NCI-H2227 treated with DMSO at 0.1 percent for 48 hours (cell line): ENCODE measurements at regions not wholly inside any gene's neighbourhood (a gene's known extent, or its start where the extent isn't known, plus 50 kb on each side); places are given as distances from the start of the nearest gene placed in this dataset.

Source experiments
- DNase-seq: peaks from one replicate; lab custom pipeline; 2025; lab: John Stamatoyannopoulos, UW

- DNase-seq: no peak
Observed at GRCh38 chr18:47601581-47602272, 328.7 kb downstream of the SMAD2 start.

DNA sequence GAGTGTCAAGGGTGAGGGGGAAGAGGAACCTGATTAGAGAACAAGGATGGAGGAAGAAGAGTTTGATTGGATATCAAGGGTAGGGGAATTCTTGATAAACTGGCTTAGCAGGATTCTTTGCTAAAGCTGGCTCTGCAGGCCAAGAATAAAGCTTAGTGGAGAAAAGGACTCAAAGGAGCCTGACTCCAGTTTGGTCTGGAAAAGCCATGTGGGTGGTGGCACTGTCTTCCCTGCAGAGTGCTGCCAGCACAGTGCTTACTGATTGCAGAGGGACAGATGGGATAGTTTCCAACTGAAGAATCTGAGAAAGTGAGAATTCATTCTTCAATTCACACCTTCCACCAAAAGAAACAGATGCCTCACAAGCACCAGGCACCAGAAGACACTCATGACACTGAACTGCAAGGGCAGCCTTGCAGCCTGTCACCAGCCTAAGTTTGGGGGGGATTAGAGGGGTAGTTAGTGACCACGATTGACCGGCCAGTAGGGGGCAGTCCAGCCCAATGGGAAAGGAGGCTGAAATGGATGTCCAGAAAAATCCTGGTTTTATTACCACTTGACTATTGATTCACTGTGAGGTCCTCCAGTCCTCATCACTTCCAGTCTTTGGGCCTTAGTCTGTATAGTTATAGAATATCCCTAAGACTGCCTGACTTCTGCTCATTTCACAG is 334.5 kb downstream of the SMAD2 start:
- no peak for DNase-seq

GRCh38 chr18:47594621-47595086 is 335.8 kb downstream of the SMAD2 start:
- peak; percentile 75 for DNase-seq

DNA sequence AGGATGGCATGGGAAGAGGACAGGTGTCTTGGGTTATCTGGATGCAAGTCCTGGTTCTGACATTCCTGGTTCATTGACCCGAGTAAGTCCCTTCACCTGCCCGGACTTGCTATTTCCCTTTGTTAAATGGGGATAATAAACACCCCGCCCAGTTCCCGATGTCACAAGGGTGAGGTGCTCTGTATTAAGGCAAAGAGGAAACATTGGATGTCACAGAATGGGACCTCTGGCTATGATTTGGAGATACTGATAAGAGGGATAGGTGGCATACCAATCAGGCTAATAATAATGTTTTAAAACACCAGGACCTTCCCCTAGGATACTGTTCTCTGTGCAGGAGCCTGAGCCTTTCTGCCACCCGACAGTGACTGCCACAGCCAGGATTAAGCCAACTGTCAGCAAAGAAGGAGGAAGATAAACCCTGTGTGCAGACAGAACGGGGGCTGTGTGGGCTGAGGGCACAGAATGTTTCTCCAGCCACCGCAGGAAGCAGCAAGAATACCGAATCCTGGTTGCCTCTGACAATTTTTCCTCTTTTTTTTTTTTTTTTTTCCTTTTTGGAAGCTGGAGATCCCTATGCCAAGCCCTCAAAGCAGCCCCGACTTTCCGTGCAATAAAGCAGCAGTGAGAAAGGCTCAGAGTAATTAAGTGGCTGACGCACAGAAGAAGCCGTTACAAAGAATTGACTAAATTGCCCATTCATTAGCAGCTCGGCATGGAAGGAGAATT is 336.6 kb downstream of the SMAD2 start:
- DNase-seq: peak; percentile 72

DNA sequence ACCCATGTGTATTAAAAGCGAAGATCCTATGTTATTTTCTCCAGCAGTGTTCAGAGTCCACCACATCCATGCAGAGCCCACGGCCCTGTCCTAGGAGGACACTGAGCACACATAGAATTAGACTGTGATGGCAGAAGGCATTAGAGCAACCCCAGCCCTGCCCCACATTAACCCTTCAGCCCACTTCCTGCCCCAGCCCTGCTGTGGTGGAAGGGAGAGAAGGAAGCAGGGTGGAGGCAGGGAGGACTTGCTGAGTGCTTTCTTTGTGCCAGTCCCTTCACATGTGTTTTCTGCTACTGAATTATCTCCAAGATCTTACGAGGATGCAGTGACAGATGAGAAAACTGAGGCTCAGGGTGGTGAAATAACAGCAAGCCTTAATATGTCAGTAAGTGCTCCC is 339.0 kb downstream of the SMAD2 start:
- no peak for DNase-seq

DNA sequence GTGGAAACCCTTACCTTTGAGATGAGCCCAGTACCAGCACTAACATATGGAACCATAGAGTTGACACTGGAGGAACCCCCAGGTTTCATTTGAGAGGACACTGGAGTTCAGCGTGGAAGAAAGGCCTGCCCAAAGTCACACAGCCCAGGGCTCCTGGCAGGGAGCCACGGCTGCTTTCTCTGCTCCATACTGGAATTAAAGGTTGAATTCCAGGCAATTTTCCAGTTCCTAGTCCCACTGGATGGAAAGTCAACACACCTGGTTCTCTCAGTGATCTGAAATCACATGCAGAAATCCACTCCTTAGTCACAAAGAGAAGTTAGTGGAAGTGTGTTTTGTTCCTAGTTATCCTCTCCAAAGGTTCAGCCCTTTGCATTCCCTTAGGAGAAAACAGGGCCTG is 336.1 kb upstream of the SKOR2 start:
- no peak for DNase-seq

- DNase-seq: no peak
Observed at GRCh38 chr18:47586418-47587070, 335.1 kb upstream of the SKOR2 start.

DNA sequence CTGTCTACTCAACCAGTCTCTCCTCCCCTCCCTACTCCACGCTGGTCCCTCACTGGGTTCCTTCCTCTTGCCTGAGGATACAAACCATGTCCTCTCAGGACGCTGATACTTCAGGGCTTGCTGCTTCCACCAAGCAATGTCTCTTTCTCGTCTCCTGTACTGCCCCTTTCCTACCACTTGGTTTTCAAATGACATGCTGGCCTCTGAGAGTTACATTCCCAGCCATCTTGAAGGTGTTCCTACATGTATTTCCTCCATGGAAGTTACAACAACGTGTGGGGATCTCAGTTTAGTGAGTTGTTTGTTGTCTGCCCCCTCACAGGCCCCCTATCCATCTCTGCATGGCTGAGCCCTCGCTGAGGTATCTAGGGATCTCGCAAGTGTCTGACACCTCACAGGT is 334.5 kb upstream of the SKOR2 start:
- DNase-seq: no peak

DNA sequence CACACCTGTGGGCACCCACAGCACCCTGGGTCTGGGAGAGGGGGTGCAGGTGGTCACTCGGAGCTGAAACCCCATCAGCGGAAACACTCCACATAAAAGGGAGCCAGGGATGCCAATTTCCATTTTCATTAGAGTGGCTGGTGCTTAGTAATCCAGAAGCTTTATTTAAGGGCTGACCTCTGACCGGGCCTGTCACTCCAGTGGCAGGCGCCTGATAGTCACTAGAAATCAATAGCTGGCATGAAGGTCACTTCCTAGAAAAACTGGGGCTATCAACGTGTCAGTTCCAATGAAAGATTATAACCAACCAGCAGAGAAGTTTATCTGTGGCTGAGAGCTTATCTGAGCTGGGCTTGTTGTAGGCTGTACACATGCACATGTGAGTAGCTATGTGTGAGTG is 333.7 kb upstream of the SKOR2 start:
- no peak for DNase-seq

GRCh38 chr18:47582093-47582492 is 330.6 kb upstream of the SKOR2 start:
- DNase-seq: no peak

DNA sequence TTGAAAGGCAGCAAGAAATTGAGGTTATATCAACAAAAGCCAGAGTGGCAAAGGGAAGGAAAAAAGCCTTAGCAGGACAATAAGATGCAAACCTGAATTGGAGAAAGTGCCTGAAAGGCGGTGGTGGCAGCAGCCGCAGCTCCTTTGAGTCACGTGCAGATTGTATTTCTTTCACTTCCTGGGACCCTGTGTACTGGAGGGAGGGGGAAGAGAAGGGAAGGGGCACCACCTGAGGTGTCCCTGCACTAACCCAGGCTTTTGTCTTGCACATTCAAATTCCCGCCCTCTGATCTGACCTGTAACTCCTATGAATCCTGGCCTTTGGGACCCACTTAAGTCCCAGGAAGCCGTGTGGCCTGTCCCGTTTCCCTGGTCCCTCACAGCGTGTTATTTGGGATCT is 326.1 kb upstream of the SKOR2 start:
- DNase-seq: no peak

DNA sequence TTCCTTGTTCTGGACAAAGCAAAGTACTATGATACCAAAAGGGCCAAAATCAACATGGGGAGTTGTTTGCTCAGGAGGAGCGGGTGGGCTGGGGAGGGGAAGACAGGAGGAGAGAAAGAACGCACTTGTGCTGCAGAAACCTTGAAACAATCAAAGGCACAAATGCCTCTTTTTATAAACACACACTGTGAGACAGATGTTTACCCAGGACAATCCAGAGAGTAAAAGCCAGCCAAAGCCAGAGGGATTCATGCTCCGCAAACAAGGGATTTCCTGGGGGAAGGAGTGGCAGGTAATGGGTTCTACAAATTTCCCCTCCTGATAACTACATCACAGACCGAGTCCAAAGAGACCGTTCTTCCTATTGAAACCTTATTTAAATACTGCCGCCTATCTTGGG is 323.5 kb upstream of the SKOR2 start:
- no peak for DNase-seq

DNA sequence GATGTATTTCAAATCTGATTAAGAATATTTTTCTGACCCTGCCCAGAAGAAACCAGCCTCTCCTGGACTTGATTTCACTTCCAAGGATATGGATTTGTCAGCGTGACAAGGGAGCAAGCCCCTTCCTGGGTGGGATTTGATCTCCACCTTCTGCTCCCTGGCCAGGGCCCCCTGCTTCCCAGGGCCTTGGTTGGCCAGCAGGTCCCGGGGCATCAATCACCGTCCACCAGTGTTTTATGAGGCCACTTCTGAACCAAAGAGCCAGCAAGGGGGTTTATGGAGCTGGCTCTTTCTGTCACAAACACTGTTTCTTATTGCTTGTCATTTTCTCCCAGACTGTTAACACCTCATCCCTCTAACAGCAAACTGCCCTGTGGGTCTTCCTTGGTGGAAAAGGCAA is 320.5 kb upstream of the SKOR2 start:
- DNase-seq: no peak

DNA sequence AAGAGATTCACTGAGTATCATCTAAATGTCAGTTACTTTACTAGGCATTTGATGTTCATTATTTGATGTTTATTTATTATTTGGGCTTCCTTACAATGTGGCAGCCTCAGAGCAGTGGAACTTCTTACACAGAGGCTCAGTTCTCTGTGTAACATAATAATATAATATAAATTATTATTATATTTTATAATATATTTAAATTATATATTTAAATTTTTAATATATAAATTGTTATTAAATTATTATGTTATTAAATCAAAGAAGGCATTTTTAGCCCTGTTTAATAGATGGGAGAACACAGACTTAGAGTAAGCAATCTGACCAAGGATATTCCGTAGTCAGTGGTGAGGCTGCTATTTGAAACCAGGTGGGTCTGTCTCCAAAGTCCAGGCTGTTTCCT is 315.3 kb upstream of the SKOR2 start:
- no peak for DNase-seq

DNA sequence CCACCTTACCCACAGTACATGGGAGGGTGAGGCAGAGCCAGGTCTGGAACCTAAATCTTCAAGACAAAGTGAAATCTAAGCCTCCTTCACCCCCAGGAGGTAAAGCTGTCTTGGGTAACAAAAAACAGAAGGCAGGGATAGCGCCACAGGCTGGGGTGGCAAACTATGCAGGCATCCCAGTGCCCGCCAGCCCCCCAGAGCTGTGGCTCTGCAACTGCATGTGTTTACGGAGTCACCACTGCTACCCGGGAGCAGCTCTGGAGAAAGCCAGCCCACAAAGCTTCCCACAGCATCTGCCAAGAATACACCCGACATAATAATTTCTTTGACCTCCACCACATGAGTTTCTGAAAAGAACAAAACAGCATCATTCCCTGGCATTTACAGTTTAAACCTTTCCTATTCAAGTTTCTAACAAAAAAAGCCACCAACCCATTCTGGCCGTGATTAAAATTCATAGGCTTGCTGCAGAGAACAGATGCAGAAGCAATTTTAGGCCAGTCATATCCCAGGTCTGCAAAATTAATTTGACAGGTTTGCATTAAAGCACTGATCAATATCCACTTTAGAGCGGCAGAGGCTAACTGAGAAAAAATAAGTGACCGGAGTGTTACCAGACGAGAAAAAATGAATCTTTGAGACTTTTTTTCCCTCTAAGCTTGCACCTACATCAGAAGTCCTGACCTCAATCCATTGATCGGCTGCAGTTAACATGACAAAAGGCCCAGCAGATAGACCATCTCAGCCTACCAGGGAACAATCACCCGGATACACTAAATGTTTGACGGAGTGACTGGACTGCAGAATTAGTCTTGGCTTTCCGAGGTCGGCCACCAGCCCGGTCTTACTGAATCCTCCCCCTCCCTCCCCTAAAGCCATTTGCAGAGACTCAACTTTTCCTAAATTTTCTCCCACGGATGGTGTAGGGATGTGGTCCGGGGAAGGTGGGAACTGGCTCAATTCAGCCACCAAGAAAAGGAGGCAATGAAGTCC is 309.6 kb upstream of the SKOR2 start:
- DNase-seq: no peak

- DNase-seq: no peak
Observed at GRCh38 chr18:47558110-47558750, 306.8 kb upstream of the SKOR2 start.

DNA sequence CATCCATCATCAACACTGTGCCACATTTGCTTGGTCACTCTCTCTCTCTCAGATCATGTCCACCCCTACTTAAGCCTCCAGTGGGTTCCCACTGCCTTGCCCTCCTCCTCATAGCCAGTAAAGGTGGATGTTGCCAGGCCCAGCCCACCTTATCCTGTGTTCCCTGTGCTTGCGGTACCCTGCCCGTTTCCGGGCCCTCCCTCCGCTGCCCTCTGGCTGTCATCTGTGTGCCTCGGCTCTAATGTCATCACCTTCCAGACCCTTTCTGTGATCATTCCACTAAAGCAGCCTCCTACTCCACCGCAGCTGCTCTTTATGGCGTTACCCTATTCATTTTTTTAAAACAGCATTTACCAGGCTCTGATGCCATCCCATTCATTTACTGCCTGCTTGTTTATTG is 305.7 kb upstream of the SKOR2 start:
- DNase-seq: no peak

- DNase-seq: no peak
Observed at GRCh38 chr18:47552783-47553182, 301.3 kb upstream of the SKOR2 start.

- DNase-seq: no peak
Observed at GRCh38 chr18:47550611-47551010, 299.2 kb upstream of the SKOR2 start.

GRCh38 chr18:47549021-47549540 is 297.6 kb upstream of the SKOR2 start:
- DNase-seq: no peak
